ENCODE measurements at regions not wholly inside any gene's neighbourhood (a gene's known extent, or its start where the extent isn't known, plus 50 kb on each side); places are given as distances from the start of the nearest gene placed in this dataset.

GRCh38 chr13:111547726-111548273 lies 227.4 kb downstream of the TEX29 start:
- TF ChIP-seq CTCF (IDR thresholded peaks at IDR 0.05; ENCODE audit: low read depth, low read length) = no peak
- no peak for DNase-seq (ENCODE audit: extremely low read depth, low read depth)

GRCh38 chr13:111548301-111548700 lies 227.9 kb downstream of the TEX29 start:
- no peak for DNase-seq (ENCODE audit: extremely low read depth, low read depth)
- no peak for TF ChIP-seq CTCF (IDR thresholded peaks at IDR 0.05; ENCODE audit: low read depth, low read length)

GRCh38 chr13:111548805-111549204 lies 228.4 kb downstream of the TEX29 start:
- no peak for TF ChIP-seq CTCF (IDR thresholded peaks at IDR 0.05; ENCODE audit: low read depth, low read length)
- DNase-seq (ENCODE audit: extremely low read depth, low read depth) = no peak

GRCh38 chr13:111549464-111549863 lies 229.0 kb downstream of the TEX29 start:
- DNase-seq (ENCODE audit: extremely low read depth, low read depth) = no peak
- TF ChIP-seq CTCF (IDR thresholded peaks at IDR 0.05; ENCODE audit: low read depth, low read length) = no peak

GRCh38 chr13:111550062-111550461 lies 229.6 kb downstream of the TEX29 start:
- no peak for TF ChIP-seq CTCF (IDR thresholded peaks at IDR 0.05; ENCODE audit: low read depth, low read length)
- no peak for DNase-seq (ENCODE audit: extremely low read depth, low read depth)

GRCh38 chr13:111551204-111551820 lies 230.9 kb downstream of the TEX29 start:
- no peak for TF ChIP-seq CTCF (IDR thresholded peaks at IDR 0.05; ENCODE audit: low read depth, low read length)
- DNase-seq (ENCODE audit: extremely low read depth, low read depth) = no peak

- no peak for TF ChIP-seq CTCF (IDR thresholded peaks at IDR 0.05; ENCODE audit: low read depth, low read length)
Observed at GRCh38 chr13:111552891-111553655, 232.6 kb downstream of the TEX29 start.

More at GRCh38 chr13:111552891-111553655, 232.6 kb downstream of the TEX29 start:
- DNase-seq (ENCODE audit: extremely low read depth, low read depth) = no peak
